H1 (cell line): ENCODE measurements at regions not wholly inside any gene's neighbourhood (a gene's known extent, or its start where the extent isn't known, plus 50 kb on each side); places are given as distances from the start of the nearest gene placed in this dataset.

Experiments used
- CTCF ChIA-PET: fragments of 300-600 bp; sonication (Branson Sonifier 250); formaldehyde crosslinking; loops from one replicate; lab custom pipeline; 2021; ENCODE audit not compliant: partially characterized antibody; lab: Charles Lee
- POLR2A ChIA-PET: fragments of 300-600 bp; sonication (Branson Sonifier 250); formaldehyde crosslinking; loops from one replicate; lab custom pipeline; 2021; ENCODE audit warnings: inconsistent platforms; ENCODE audit not compliant: partially characterized antibody; lab: Charles Lee
- DNase-seq, 2 experiments: peaks; one replicate each; pipeline versions ENCODE4 v3.0.0 to v3.0.0-alpha.2; 2010 to 2022; ENCODE audit warnings: low spot score in 2 of 2, low read depth in 1 of 2, mixed read lengths in 1 of 2
- FAIRE-seq: peaks from 2 replicates; lab custom pipeline; 2011; peaks lifted over from hg19 to GRCh38; lab: Jason Lieb, UNC
- H2AFZ ChIP-seq: 2 replicates; pipeline ENCODE4 v1.8.1; 2012; ENCODE audit warnings: low read length, inconsistent platforms
- H2AK5ac ChIP-seq: 2 replicates; pipeline ENCODE4 v1.6.1; 2013; ENCODE audit warnings: low read depth, low read length
- H2BK120ac ChIP-seq: replicated peaks from 2 replicates; pipeline ENCODE3; 2013; ENCODE audit warnings: low read depth, low read length, inconsistent platforms
- H2BK12ac ChIP-seq: 2 replicates; pipeline ENCODE4 v1.6.1; 2013; ENCODE audit warnings: low read depth, low read length
- H2BK15ac ChIP-seq: 2 replicates; pipeline ENCODE4 v1.6.1; 2013; ENCODE audit warnings: low read length
- H2BK20ac ChIP-seq: 2 replicates; pipeline ENCODE4 v1.6.1; 2013; ENCODE audit warnings: low read length
- H2BK5ac ChIP-seq: 2 replicates; pipeline ENCODE4 v1.6.1; 2013; ENCODE audit warnings: low read depth, low read length
- H3K14ac ChIP-seq: 2 replicates; pipeline ENCODE4 v1.6.1; 2013; ENCODE audit warnings: inconsistent platforms; ENCODE audit not compliant: insufficient read length
- H3K18ac ChIP-seq: 2 replicates; pipeline ENCODE4 v1.6.1; 2013; ENCODE audit warnings: low read length; ENCODE audit errors: extremely low read depth
- H3K23ac ChIP-seq: 2 replicates; pipeline ENCODE4 v1.6.1; 2013; ENCODE audit warnings: inconsistent platforms; ENCODE audit not compliant: insufficient read length
- H3K23me2 ChIP-seq: 2 replicates; pipeline ENCODE4 v1.6.1; 2013; ENCODE audit warnings: low read depth, low read length
- H3K27ac ChIP-seq: 2 replicates; pipeline ENCODE4 v1.6.1; 2011; ENCODE audit warnings: low read depth, low read length, inconsistent platforms
- H3K27me3 ChIP-seq, 4 experiments: replicated peaks in 1 of 4; 1 replicate in 1 of 4; 2 replicates in 3 of 4; pipeline versions ENCODE4 v1.6.1 to v1.8.1; 2011 to 2013; ENCODE audit warnings: low read length in 3 of 4, mild to moderate bottlenecking in 3 of 4, inconsistent platforms in 2 of 4, mixed read lengths in 2 of 4, moderate library complexity in 1 of 4; ENCODE audit not compliant: control insufficient read depth in 3 of 4, insufficient read depth in 3 of 4; ENCODE audit errors: extremely low read depth in 1 of 4
- H3K36me3 ChIP-seq, 4 experiments: 2 replicates each; pipeline versions ENCODE4 v1.6.1 to v1.8.1; 2011 to 2013; ENCODE audit warnings: mild to moderate bottlenecking in 4 of 4, low read length in 3 of 4, moderate library complexity in 2 of 4, control low read depth in 1 of 4, inconsistent platforms in 1 of 4; ENCODE audit not compliant: insufficient read depth in 4 of 4, control insufficient read depth in 2 of 4
- H3K4ac ChIP-seq: replicated peaks from 2 replicates; pipeline ENCODE3; 2013; ENCODE audit warnings: low read length, low read depth, mixed read lengths, inconsistent platforms; ENCODE audit not compliant: insufficient read length
- H3K4me1 ChIP-seq, 4 experiments: replicated peaks in 1 of 4; 1 replicate in 1 of 4; 2 replicates in 3 of 4; pipeline versions ENCODE4 v1.6.1 to v1.8.1; 2011 to 2013; ENCODE audit warnings: low read length in 3 of 4, inconsistent platforms in 2 of 4, mixed read lengths in 1 of 4; ENCODE audit not compliant: insufficient read depth in 4 of 4, control insufficient read depth in 3 of 4
- H3K4me2 ChIP-seq, 2 experiments: 2 replicates each; pipeline versions ENCODE4 v1.6.1 to v1.8.1; 2011 to 2013; ENCODE audit warnings: low read depth in 2 of 2, low read length in 2 of 2, control low read depth in 1 of 2, inconsistent platforms in 1 of 2, mild to moderate bottlenecking in 1 of 2; ENCODE audit not compliant: insufficient read depth in 1 of 2
- H3K4me3 ChIP-seq, 4 experiments: fragments of 200-600, 300-600 bp in 1 of 4; sonication (generic), shearing (Covaris generic), sonication (Bioruptor Twin) in 1 of 4; 2 replicates each; pipeline versions ENCODE4 v1.5.1 to v1.8.1; 2011 to 2016; ENCODE audit warnings: low read length in 4 of 4, low read depth in 3 of 4, control low read depth in 2 of 4, inconsistent platforms in 2 of 4, mild to moderate bottlenecking in 2 of 4, mixed read lengths in 1 of 4, moderate library complexity in 1 of 4; ENCODE audit not compliant: insufficient read depth in 2 of 4; ENCODE audit errors: extremely low read depth in 1 of 4
- H3K56ac ChIP-seq: replicated peaks from 2 replicates; pipeline ENCODE3; 2013; ENCODE audit warnings: low read depth, mild to moderate bottlenecking, mixed read lengths, low read length, inconsistent platforms; ENCODE audit not compliant: insufficient read length
- H3K79me1 ChIP-seq: 2 replicates; pipeline ENCODE4 v1.6.1; 2013; ENCODE audit warnings: low read depth, low read length, control low read depth
- H3K79me2 ChIP-seq, 2 experiments: 2 replicates each; pipeline versions ENCODE4 v1.6.1 to v1.8.1; 2012 to 2013; ENCODE audit warnings: low read length in 2 of 2, mild to moderate bottlenecking in 2 of 2, inconsistent platforms in 1 of 2; ENCODE audit not compliant: insufficient read depth in 2 of 2, control insufficient read depth in 1 of 2
- H3K9ac ChIP-seq, 4 experiments: replicated peaks in 1 of 4; 1 replicate in 1 of 4; 2 replicates in 3 of 4; pipeline versions ENCODE4 v1.6.1 to v1.8.1; 2011 to 2013; ENCODE audit warnings: low read depth in 3 of 4, low read length in 3 of 4, control low read depth in 2 of 4, mild to moderate bottlenecking in 2 of 4, moderate library complexity in 2 of 4, inconsistent platforms in 1 of 4; ENCODE audit errors: extremely low read depth in 1 of 4
- H3K9me3 ChIP-seq, 2 experiments: 2 replicates each; pipeline versions ENCODE4 v1.6.1 to v1.8.1; 2012 to 2013; ENCODE audit warnings: mild to moderate bottlenecking in 2 of 2, moderate library complexity in 2 of 2, control low read depth in 1 of 2, inconsistent platforms in 1 of 2, low read depth in 1 of 2, low read length in 1 of 2, mixed read lengths in 1 of 2; ENCODE audit not compliant: insufficient read depth in 2 of 2
- H4K20me1 ChIP-seq, 2 experiments: replicated peaks in 1 of 2; 2 replicates each; pipeline versions ENCODE3 to v1.8.1; 2011 to 2013; ENCODE audit warnings: inconsistent platforms in 2 of 2, low read length in 2 of 2, mild to moderate bottlenecking in 1 of 2; ENCODE audit not compliant: insufficient read depth in 2 of 2, control insufficient read depth in 1 of 2
- H4K5ac ChIP-seq: 2 replicates; pipeline ENCODE4 v1.6.1; 2013; ENCODE audit warnings: low read length, low read depth, mixed read lengths, inconsistent platforms; ENCODE audit not compliant: insufficient read length
- H4K8ac ChIP-seq: 2 replicates; pipeline ENCODE4 v1.8.0; 2013; ENCODE audit warnings: mild to moderate bottlenecking, moderate library complexity, low read length, inconsistent platforms; ENCODE audit not compliant: insufficient read depth; ENCODE audit errors: extremely low read depth
- H4K91ac ChIP-seq: replicated peaks from 2 replicates; pipeline ENCODE3; 2013; ENCODE audit warnings: low read length, mixed read lengths, inconsistent platforms; ENCODE audit not compliant: insufficient read length
- CEBPB ChIP-seq: IDR thresholded peaks from 2 replicates; pipeline ENCODE4 v1.6.1; 2012; ENCODE audit warnings: low read depth, low read length
- CREB1 ChIP-seq: IDR thresholded peaks from 2 replicates; pipeline ENCODE4 v1.6.1; 2012; ENCODE audit warnings: inconsistent platforms
- PHF8 ChIP-seq: fragments of 200-600 bp; sonication (generic); conservative IDR thresholded peaks from 2 replicates; pipeline ENCODE4 v1.7.1; 2012; ENCODE audit warnings: low read depth, mild to moderate bottlenecking, inconsistent platforms, low read length, moderate library complexity
- POLR2A ChIP-seq, 2 experiments: IDR thresholded peaks; 1 replicate in 1 of 2; 2 replicates in 1 of 2; pipeline ENCODE4 v1.6.1; 2011; ENCODE audit warnings: low read depth in 2 of 2, low read length in 2 of 2, mild to moderate bottlenecking in 2 of 2; ENCODE audit errors: control extremely low read depth in 1 of 2
- RNF2 ChIP-seq: fragments of 200-900, 300-1000 bp; sonication (generic); IDR thresholded peaks from 2 replicates; pipeline ENCODE4 v1.7.1; 2016; ENCODE audit warnings: borderline replicate concordance, low read depth, mild to moderate bottlenecking, antibody characterized with exemption, low read length; ENCODE audit not compliant: poor library complexity, severe bottlenecking; ENCODE audit errors: missing control alignments
- TAF7 ChIP-seq: optimal IDR thresholded peaks from 2 replicates; pipeline ENCODE3; 2011; ENCODE audit warnings: low read depth, mild to moderate bottlenecking, inconsistent platforms, low read length, moderate library complexity, borderline replicate concordance
- TCF12 ChIP-seq: IDR thresholded peaks from 2 replicates; pipeline ENCODE4 v1.6.1; 2011; ENCODE audit warnings: low read depth, mild to moderate bottlenecking, low read length
- WGBS, 2 experiments: shearing (Covaris generic) in 1 of 2; methylation state at CpG; one replicate each; pipeline versions ENCODE4 v1.1.6 to v1.1.7; 2013 to 2015; ENCODE audit warnings: low lambda C conversion rate in 2 of 2, mixed read lengths in 2 of 2, inconsistent platforms in 1 of 2, low coverage in 1 of 2, missing lambda C conversion rate in 1 of 2; ENCODE audit not compliant: insufficient replicate concordance in 2 of 2, insufficient coverage in 1 of 2, insufficient read length in 1 of 2; ENCODE audit errors: extremely low coverage in 1 of 2, missing lambda C conversion rate in 1 of 2; 5-methylcytosine and 5-hydroxymethylcytosine counted together

DNA sequence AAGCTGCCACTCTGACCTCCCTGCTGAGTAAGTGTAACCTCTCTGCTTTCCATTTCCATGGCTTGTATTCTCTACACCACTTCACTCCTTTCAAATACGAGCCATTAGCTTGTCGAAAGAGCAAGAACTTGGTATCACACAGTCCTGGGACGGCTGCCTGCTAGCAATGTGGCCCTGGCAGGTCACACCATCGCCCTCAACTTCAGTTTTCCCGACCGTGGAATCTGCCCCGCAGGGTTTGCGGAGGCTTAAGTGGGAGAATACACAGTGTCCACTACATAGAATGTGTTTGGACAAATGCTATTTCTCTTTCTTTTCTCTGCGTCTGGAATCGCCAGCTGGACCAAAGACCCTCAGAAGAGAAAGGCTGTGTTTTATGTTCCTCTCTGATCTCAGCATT is 78.6 kb upstream of the STOX2 start:
- Histone ChIP-seq H2BK5ac (no peak overlapping the region), H2AFZ (no peak overlapping the region), H3K79me1 (no peaks in the 10 kb centered on the region), H3K36me3 (no peaks in the 10 kb centered on the region), H2BK120ac (no peak overlapping the region), H3K4ac (no peak overlapping the region), H3K23ac (no peak overlapping the region), H4K91ac (no peak overlapping the region), H4K5ac (no peak overlapping the region), H2AK5ac (no peak overlapping the region), H2BK15ac (no peak overlapping the region), H3K79me2 (no peaks in the 10 kb centered on the region), H3K4me2 (no peak overlapping the region), H3K9me3 (peaks cover 2 to 3% of the 10 kb centered on the region in 2 experiments; a peak in 1 of 4 replicates), H3K27me3 (no peaks in the 10 kb centered on the region), H2BK20ac (no peak overlapping the region), H4K20me1 (no peaks in the 10 kb centered on the region), H2BK12ac (no peak overlapping the region), H3K56ac (no peak overlapping the region), H3K23me2 (no peaks in the 10 kb centered on the region), H3K4me3 (no peak overlapping the region), H3K27ac (no peak overlapping the region), H3K18ac (no peak overlapping the region), H3K14ac (no peak overlapping the region), H4K8ac (no peak overlapping the region), H3K9ac (no peak overlapping the region; a peak in 1 of 7 replicates), H3K4me1 (no peaks in the 10 kb centered on the region)
- WGBS, 2 experiments = 89% methylated on average over 10 of the region's 10 CpGs; no CpG with 5 or more reads in 1 of the 2 experiments
- DNase-seq = no peak
- no peak for FAIRE-seq
- ChIA-PET POLR2A (no interaction called here), CTCF (interaction anchor here (0.6 to 1.9 kb wide), 7 partner anchors 18 to 339 kb away, joined by 3 to 7 read pairs (median 4); no protein-coding TSS in a partner anchor)
- TF ChIP-seq CEBPB = no peak
- no peak for TF ChIP-seq RNF2
- TF ChIP-seq POLR2A (IDR thresholded peaks at IDR 0.05; ENCODE audit: control extremely low read depth in 1 of 2, low read depth in 2 of 2, low read length in 2 of 2) = no peak
- TF ChIP-seq TCF12 = no peak
- no peak for TF ChIP-seq TAF7
- no peak for TF ChIP-seq CREB1
- TF ChIP-seq PHF8 = no peak
